CD14-positive monocyte (primary cell): ENCODE measurements at regions not wholly inside any gene's neighbourhood (a gene's known extent, or its start where the extent isn't known, plus 50 kb on each side); places are given as distances from the start of the nearest gene placed in this dataset.

Experiments
- DNase-seq, 3 donors: peaks; one replicate each; pipeline ENCODE4 v3.0.0-alpha.2; 2011 to 2022
- H2AFZ ChIP-seq: 2 replicates; pipeline ENCODE4 v1.6.0; 2012; ENCODE audit warnings: mild to moderate bottlenecking, low read depth, low read length, inconsistent platforms; ENCODE audit not compliant: insufficient read depth, poor library complexity, severe bottlenecking
- H3K27ac ChIP-seq, 2 donors: 1 replicate in 1 of 2; 2 replicates in 1 of 2; pipeline ENCODE4 v1.5.1; 2012 to 2013; ENCODE audit warnings: low read length in 2 of 2, control low read depth in 1 of 2, inconsistent platforms in 1 of 2, low read depth in 1 of 2, mild to moderate bottlenecking in 1 of 2
- H3K27me3 ChIP-seq, 2 donors: one replicate each; pipeline versions ENCODE4 v1.6.0 to v1.6.1; 2011 to 2013; ENCODE audit warnings: low read length in 2 of 2; ENCODE audit not compliant: control insufficient read depth in 2 of 2, insufficient read depth in 2 of 2
- H3K36me3 ChIP-seq, 2 donors: replicated peaks in 1 of 2; 1 replicate in 1 of 2; 2 replicates in 1 of 2; pipeline versions ENCODE4 v1.5.1 to v1.6.1; 2012 to 2013; ENCODE audit warnings: low read length in 2 of 2, control low read depth in 1 of 2, inconsistent platforms in 1 of 2, mild to moderate bottlenecking in 1 of 2; ENCODE audit not compliant: insufficient read depth in 2 of 2, control insufficient read depth in 1 of 2
- H3K4me1 ChIP-seq, 2 donors: 1 replicate in 1 of 2; 2 replicates in 1 of 2; pipeline versions ENCODE4 v1.5.1 to v1.6.1; 2012 to 2013; ENCODE audit warnings: low read length in 2 of 2, control low read depth in 1 of 2, inconsistent platforms in 1 of 2, mild to moderate bottlenecking in 1 of 2, moderate library complexity in 1 of 2; ENCODE audit not compliant: insufficient read depth in 2 of 2, control insufficient read depth in 1 of 2
- H3K4me2 ChIP-seq: replicated peaks from 2 replicates; pipeline ENCODE3; 2012; ENCODE audit warnings: low read length, moderate library complexity, mild to moderate bottlenecking; ENCODE audit not compliant: poor library complexity, severe bottlenecking; ENCODE audit errors: extremely low read depth
- H3K4me3 ChIP-seq, 3 experiments: fragments of 200-600 bp in 1 of 3; sonication (generic) in 1 of 3; replicated peaks in 1 of 3; 1 replicate in 2 of 3; 2 replicates in 1 of 3; pipeline ENCODE4 v1.5.1; 2011 to 2013; ENCODE audit warnings: low read length in 3 of 3, mild to moderate bottlenecking in 3 of 3, control low read depth in 2 of 3, low read depth in 2 of 3, inconsistent platforms in 1 of 3, moderate library complexity in 1 of 3
- H3K79me2 ChIP-seq: 2 replicates; pipeline ENCODE4 v1.6.0; 2012; ENCODE audit warnings: mild to moderate bottlenecking, control low read depth, inconsistent platforms, low read length, moderate library complexity; ENCODE audit not compliant: insufficient read depth
- H3K9ac ChIP-seq: 2 replicates; pipeline ENCODE4 v1.6.0; 2017; ENCODE audit warnings: low read length, mild to moderate bottlenecking; ENCODE audit not compliant: insufficient read depth, poor library complexity, severe bottlenecking
- H3K9me3 ChIP-seq, 2 donors: replicated peaks in 1 of 2; 1 replicate in 1 of 2; 2 replicates in 1 of 2; pipeline versions ENCODE4 v1.5.1 to v1.6.1; 2012 to 2013; ENCODE audit warnings: low read length in 2 of 2, control low read depth in 1 of 2; ENCODE audit not compliant: control insufficient read depth in 1 of 2, insufficient read depth in 1 of 2
- H4K20me1 ChIP-seq: 2 replicates; pipeline ENCODE4 v1.6.0; 2012; ENCODE audit warnings: mild to moderate bottlenecking, low read length, control low read depth, moderate library complexity; ENCODE audit not compliant: insufficient read depth
- H3K27ac Mint-ChIP-seq, 7 donors: one replicate each; pipeline ENCODE4 v1.8.0; 2020; ENCODE audit warnings: mild to moderate bottlenecking in 7 of 7, mixed read lengths in 7 of 7, moderate library complexity in 6 of 7, inconsistent platforms in 2 of 7
- H3K27me3 Mint-ChIP-seq, 3 donors: one replicate each; pipeline ENCODE4 v1.8.0; 2021 to 2022; ENCODE audit warnings: low read depth in 3 of 3, mild to moderate bottlenecking in 3 of 3, mixed read lengths in 3 of 3, moderate library complexity in 3 of 3, inconsistent platforms in 1 of 3
- H3K36me3 Mint-ChIP-seq, 2 donors: one replicate each; pipeline ENCODE4 v1.8.0; 2020; ENCODE audit warnings: mixed read lengths in 2 of 2, inconsistent platforms in 1 of 2, mild to moderate bottlenecking in 1 of 2
- H3K4me1 Mint-ChIP-seq: one replicate; pipeline ENCODE4 v1.8.0; 2020; ENCODE audit warnings: mild to moderate bottlenecking, mixed read lengths
- H3K4me3 Mint-ChIP-seq, 2 donors: one replicate each; pipeline ENCODE4 v1.8.0; 2020; ENCODE audit warnings: mild to moderate bottlenecking in 2 of 2, mixed read lengths in 2 of 2, moderate library complexity in 1 of 2
- H3K9me3 Mint-ChIP-seq, 7 donors: one replicate each; pipeline ENCODE4 v1.8.0; 2020 to 2022; ENCODE audit warnings: mixed read lengths in 7 of 7, mild to moderate bottlenecking in 6 of 7, moderate library complexity in 6 of 7, inconsistent platforms in 2 of 7
- WGBS: methylation state at CpG from one replicate; pipeline ENCODE4 v1.1.5; 2013; ENCODE audit warnings: missing lambda C conversion rate; ENCODE audit not compliant: insufficient coverage; 5-methylcytosine and 5-hydroxymethylcytosine counted together
- intact Hi-C, 2 donors: fragments of 100-400 bp; cut with micrococcal nuclease; formaldehyde crosslinking; loops; one replicate each; pipeline versions ENCODE4 v1.15.0 to v1.15.1; 2023
- TF ChIP-seq, protein P1 (sequence below): fragments of 200-600 bp; IDR thresholded peaks from one replicate; pipeline ENCODE4 v1.8.0; 2022; ENCODE audit warnings: antibody characterized with exemption, mild to moderate bottlenecking

DNA sequence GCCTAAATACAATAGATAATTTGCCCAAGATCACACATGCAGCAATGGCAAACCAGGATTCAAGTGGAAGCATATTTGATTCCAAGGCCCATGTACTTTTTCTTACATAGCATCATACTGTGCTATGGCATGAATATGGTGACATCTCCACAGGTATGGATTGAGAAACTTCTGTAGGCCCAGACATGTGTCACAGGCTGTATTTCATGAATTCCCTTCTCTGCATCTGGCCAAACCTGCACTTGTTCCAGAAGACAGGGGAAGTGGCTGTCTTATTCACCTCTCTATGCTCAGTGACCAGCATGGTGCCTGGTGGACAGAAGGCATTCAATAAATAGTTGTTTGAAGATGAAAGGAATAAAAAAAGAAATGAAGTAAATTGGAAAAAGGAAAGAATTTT, 77.3 kb upstream of the TMEM164 start:
- Histone ChIP-seq H3K27me3 (peaks cover 0 to 3% of the 10 kb centered on the region in 2 donors), H3K9me3 (peaks cover 0 to 3% of the 10 kb centered on the region in 2 donors), H3K4me2 (no peak overlapping the region), H3K4me3 (no peak overlapping the region), H3K36me3 (no peaks in the 10 kb centered on the region), H3K27ac (no peak overlapping the region), H3K4me1 (no peaks in the 10 kb centered on the region), H2AFZ (no peak overlapping the region), H3K79me2 (no peaks in the 10 kb centered on the region), H3K9ac (no peak overlapping the region), H4K20me1 (no peaks in the 10 kb centered on the region)
- Mint-ChIP-seq H3K27me3 (peaks cover 0 to 7% (median 2%) of the 10 kb centered on the region in 3 donors), H3K4me3 (no peak overlapping the region), H3K4me1 (no peaks in the 10 kb centered on the region), H3K9me3 (peaks cover 0 to 13% (median 0%) of the 10 kb centered on the region in 7 donors), H3K27ac (no peak overlapping the region), H3K36me3 (no peaks in the 10 kb centered on the region)
- intact Hi-C loops, result no loop called here
- DNase-seq, result no peak
- TF ChIP-seq, protein P1, sequence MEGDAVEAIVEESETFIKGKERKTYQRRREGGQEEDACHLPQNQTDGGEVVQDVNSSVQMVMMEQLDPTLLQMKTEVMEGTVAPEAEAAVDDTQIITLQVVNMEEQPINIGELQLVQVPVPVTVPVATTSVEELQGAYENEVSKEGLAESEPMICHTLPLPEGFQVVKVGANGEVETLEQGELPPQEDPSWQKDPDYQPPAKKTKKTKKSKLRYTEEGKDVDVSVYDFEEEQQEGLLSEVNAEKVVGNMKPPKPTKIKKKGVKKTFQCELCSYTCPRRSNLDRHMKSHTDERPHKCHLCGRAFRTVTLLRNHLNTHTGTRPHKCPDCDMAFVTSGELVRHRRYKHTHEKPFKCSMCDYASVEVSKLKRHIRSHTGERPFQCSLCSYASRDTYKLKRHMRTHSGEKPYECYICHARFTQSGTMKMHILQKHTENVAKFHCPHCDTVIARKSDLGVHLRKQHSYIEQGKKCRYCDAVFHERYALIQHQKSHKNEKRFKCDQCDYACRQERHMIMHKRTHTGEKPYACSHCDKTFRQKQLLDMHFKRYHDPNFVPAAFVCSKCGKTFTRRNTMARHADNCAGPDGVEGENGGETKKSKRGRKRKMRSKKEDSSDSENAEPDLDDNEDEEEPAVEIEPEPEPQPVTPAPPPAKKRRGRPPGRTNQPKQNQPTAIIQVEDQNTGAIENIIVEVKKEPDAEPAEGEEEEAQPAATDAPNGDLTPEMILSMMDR, result no peak

DNA sequence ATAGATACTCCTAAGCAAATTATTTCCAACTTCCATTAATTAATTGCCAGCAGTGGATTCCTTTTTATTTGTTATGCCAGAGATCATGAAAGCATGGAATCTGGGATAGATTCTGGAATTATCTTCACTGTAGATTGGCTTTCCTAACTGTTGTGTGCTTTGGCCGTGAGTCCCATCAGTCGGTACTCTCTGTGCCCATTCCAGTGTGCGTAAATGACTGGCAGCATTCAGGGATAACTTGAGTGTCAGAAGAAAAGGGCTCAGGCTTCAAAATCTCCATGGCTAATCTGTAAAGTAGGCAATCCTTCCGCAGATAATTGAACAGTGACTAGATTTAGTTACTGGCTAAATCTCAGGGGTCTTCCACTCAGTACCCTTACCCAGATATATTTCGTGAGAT, 76.8 kb upstream of the TMEM164 start:
- no peak overlapping the region for H3K27ac Mint-ChIP-seq
- H2AFZ ChIP-seq, result no peak overlapping the region
- H3K9me3 Mint-ChIP-seq, result peaks cover 0 to 13% (median 0%) of the 10 kb centered on the region in 7 donors
- intact Hi-C loops, result no loop called here
- no peaks in the 10 kb centered on the region for H3K36me3 ChIP-seq
- DNase-seq, result no peak
- H3K27me3 Mint-ChIP-seq, result peaks cover 0 to 7% (median 2%) of the 10 kb centered on the region in 3 donors
- no peak overlapping the region for H3K27ac ChIP-seq
- H3K4me3 Mint-ChIP-seq, result no peak overlapping the region
- H3K36me3 Mint-ChIP-seq, result no peaks in the 10 kb centered on the region
- H4K20me1 ChIP-seq, result no peaks in the 10 kb centered on the region
- 100% methylated on average over 3 of the region's 5 CpGs for WGBS
- TF ChIP-seq, protein P1, result no peak
- H3K9ac ChIP-seq, result no peak overlapping the region
- no peaks in the 10 kb centered on the region for H3K79me2 ChIP-seq
- H3K27me3 ChIP-seq, result peaks cover 0 to 2% of the 10 kb centered on the region in 2 donors
- no peaks in the 10 kb centered on the region for H3K4me1 Mint-ChIP-seq
- H3K4me3 ChIP-seq, result no peak overlapping the region
- peaks cover 0 to 3% of the 10 kb centered on the region in 2 donors for H3K9me3 ChIP-seq
- H3K4me2 ChIP-seq, result no peak overlapping the region
- no peaks in the 10 kb centered on the region for H3K4me1 ChIP-seq
